ENCODE measurements at regions not wholly inside any gene's neighbourhood (a gene's known extent, or its start where the extent isn't known, plus 50 kb on each side); places are given as distances from the start of the nearest gene placed in this dataset.

DNA sequence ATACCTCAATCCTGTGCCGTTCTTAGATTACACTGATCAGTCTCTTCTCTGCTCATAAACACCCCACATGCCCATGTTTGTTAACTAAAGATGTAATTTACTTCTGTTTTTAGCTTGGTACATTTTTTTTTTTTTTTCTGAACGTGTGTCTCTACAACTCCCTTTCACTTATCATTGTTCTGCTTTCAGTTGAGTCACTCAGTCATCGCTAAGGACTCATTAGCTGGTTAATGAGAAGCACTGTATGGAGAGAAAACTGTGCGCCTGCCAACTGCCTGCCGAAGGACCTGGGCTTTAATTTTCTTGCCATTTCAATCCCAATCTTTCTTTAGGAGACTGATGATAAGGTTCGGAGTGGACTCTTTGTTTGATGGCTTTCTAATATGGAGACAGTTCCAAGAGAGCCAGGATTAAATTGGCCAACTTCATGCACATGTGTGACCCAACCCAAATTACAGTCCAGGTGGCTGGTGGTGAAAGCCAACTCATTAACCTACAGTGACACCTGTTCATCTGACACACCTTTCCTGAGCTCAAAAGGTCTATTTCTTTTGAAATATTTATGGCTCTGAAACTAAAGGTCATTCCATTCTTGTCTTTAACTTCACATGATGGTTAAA, 334.1 kb downstream of the BCKDHB start:
- WGBS, 2 experiments (ENCODE audit: low coverage in 1 of 2, low lambda C conversion rate in 2 of 2, missing lambda C conversion rate in 2 of 2), result 95 to 96% methylated on average over 6 of the region's 6 CpGs

GRCh38 chr6:80439721-80440470, 333.4 kb downstream of the BCKDHB start:
- Histone ChIP-seq H3K4me1 (ENCODE audit: insufficient read depth) (peaks cover 48% of the 10 kb centered on the region), H3K9ac (no peak overlapping the region), H3K4me2 (ENCODE audit: unreplicated experiment) (peak overlapping the region; percentile 58), H3K9me2 (ENCODE audit: insufficient read depth) (no peaks in the 10 kb centered on the region), H3K36me3 (ENCODE audit: low read depth) (no peaks in the 10 kb centered on the region), H3K4me3 (no peak overlapping the region), H3F3A (ENCODE audit: insufficient read depth) (peaks cover 30% of the 10 kb centered on the region), H3K27ac (peak overlapping the region; percentile 83), H3K79me2 (ENCODE audit: insufficient read depth) (no peaks in the 10 kb centered on the region), H3K9me3 (ENCODE audit: low read depth) (no peaks in the 10 kb centered on the region), H2AFZ (peak overlapping the region; percentile 25; the same call in 1 of the 2 replicates), H4K20me1 (ENCODE audit: insufficient read depth) (no peaks in the 10 kb centered on the region), H3K27me3 (replicated peaks; ENCODE audit: insufficient read depth) (no peaks in the 10 kb centered on the region)
- no peak for DNase-seq
- in situ Hi-C loops (cut with MboI), result no loop called here
- TF ChIP-seq EZH2 (IDR thresholded peaks at IDR 0.05; ENCODE audit: insufficient read depth, poor library complexity, severe bottlenecking), result no peak
- TF ChIP-seq EZH2phosphoT487 (IDR thresholded peaks at IDR 0.05; ENCODE audit: insufficient read depth, low read depth), result no peak

More for the DNA sequence above, 334.1 kb downstream of the BCKDHB start:
- H3K4me3 ChIP-seq, result no peak overlapping the region
- TF ChIP-seq EZH2phosphoT487 (IDR thresholded peaks at IDR 0.05; ENCODE audit: insufficient read depth, low read depth), result no peak
- no peak for TF ChIP-seq EZH2 (IDR thresholded peaks at IDR 0.05; ENCODE audit: insufficient read depth, poor library complexity, severe bottlenecking)
- no peak for DNase-seq
- no peaks in the 10 kb centered on the region for H3K27me3 ChIP-seq (replicated peaks; ENCODE audit: insufficient read depth)
- no peak overlapping the region for H3K9ac ChIP-seq
- no peaks in the 10 kb centered on the region for H3K9me2 ChIP-seq (ENCODE audit: insufficient read depth)
- peaks cover 45% of the 10 kb centered on the region for H3K4me1 ChIP-seq (ENCODE audit: insufficient read depth)
- in situ Hi-C loops (cut with MboI), result no loop called here
- no peaks in the 10 kb centered on the region for H3K9me3 ChIP-seq (ENCODE audit: low read depth)
- H2AFZ ChIP-seq, result no peak overlapping the region
- peaks cover 30% of the 10 kb centered on the region for H3F3A ChIP-seq (ENCODE audit: insufficient read depth)
- H3K4me2 ChIP-seq (ENCODE audit: unreplicated experiment), result no peak overlapping the region
- H4K20me1 ChIP-seq (ENCODE audit: insufficient read depth), result no peaks in the 10 kb centered on the region
- no peaks in the 10 kb centered on the region for H3K36me3 ChIP-seq (ENCODE audit: low read depth)
- H3K27ac ChIP-seq, result no peak overlapping the region
- H3K79me2 ChIP-seq (ENCODE audit: insufficient read depth), result no peaks in the 10 kb centered on the region

DNA sequence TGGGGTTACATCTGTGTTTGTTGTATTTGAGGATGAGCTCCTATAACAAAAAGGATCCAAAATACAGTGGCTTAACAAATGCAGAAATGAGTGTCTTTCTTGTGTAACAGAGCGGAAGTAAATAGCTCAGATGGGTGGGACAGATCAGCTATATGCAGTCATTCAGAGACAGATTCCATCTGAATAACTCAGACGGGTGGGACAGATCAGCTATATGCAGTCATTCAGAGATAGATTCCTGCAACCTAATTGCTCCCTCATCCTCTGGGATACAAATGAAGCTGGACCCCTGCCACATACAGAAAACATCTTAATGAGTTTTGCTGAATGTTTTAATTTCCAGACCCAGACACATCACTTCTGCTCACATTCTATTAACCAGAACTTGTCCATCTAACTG, 332.3 kb downstream of the BCKDHB start:
- DNase-seq, result peak; percentile 95
- no peak overlapping the region for H2AFZ ChIP-seq
- no peak overlapping the region for H3K9ac ChIP-seq
- no peaks in the 10 kb centered on the region for H3K9me3 ChIP-seq (ENCODE audit: low read depth)
- in situ Hi-C loops (cut with MboI), result no loop called here
- H3K4me1 ChIP-seq (ENCODE audit: insufficient read depth), result peaks cover 57% of the 10 kb centered on the region
- TF ChIP-seq EZH2phosphoT487 (IDR thresholded peaks at IDR 0.05; ENCODE audit: insufficient read depth, low read depth), result no peak
- no peak for TF ChIP-seq EZH2 (IDR thresholded peaks at IDR 0.05; ENCODE audit: insufficient read depth, poor library complexity, severe bottlenecking)
- H4K20me1 ChIP-seq (ENCODE audit: insufficient read depth), result no peaks in the 10 kb centered on the region
- no peaks in the 10 kb centered on the region for H3K27me3 ChIP-seq (replicated peaks; ENCODE audit: insufficient read depth)
- no peaks in the 10 kb centered on the region for H3K9me2 ChIP-seq (ENCODE audit: insufficient read depth)
- H3K4me2 ChIP-seq (ENCODE audit: unreplicated experiment), result peak overlapping the region; percentile 58
- H3K36me3 ChIP-seq (ENCODE audit: low read depth), result no peaks in the 10 kb centered on the region
- 3 to 6% methylated on average over 2 of the region's 2 CpGs for WGBS, 2 experiments (ENCODE audit: low coverage in 1 of 2, low lambda C conversion rate in 2 of 2, missing lambda C conversion rate in 2 of 2)
- H3K79me2 ChIP-seq (ENCODE audit: insufficient read depth), result no peaks in the 10 kb centered on the region
- peak overlapping the region; percentile 83 for H3K27ac ChIP-seq
- H3K4me3 ChIP-seq, result no peak overlapping the region
- peaks cover 30% of the 10 kb centered on the region for H3F3A ChIP-seq (ENCODE audit: insufficient read depth)

DNA sequence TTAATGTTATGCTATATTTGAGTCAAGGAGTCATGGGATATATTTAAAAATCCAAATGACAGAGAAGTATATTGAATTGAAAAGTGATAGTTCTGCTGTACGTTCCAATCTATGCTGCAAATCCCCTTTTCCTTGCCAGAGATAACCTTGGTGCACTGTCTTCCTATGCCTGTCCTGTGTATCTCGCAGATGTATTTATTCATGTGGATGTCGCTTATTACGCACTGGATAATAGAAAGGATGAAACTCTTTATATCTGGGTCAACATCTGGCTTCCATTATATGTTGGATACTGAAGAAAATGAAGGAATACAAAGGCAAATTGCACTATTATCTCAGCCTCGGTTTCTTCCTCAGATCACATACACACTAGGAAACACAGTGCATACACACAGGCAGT, 331.3 kb downstream of the BCKDHB start:
- Histone ChIP-seq H3K27ac (peak overlapping the region; percentile 83), H3K9me3 (ENCODE audit: low read depth) (no peaks in the 10 kb centered on the region), H3K4me3 (peak overlapping the region; percentile 1; the same call in 1 of the 2 replicates), H3K9ac (peak overlapping the region; percentile 5; the same call in 1 of the 2 replicates), H3K9me2 (ENCODE audit: insufficient read depth) (no peaks in the 10 kb centered on the region), H2AFZ (peak overlapping the region; percentile 20; the same call in 1 of the 2 replicates), H4K20me1 (ENCODE audit: insufficient read depth) (no peaks in the 10 kb centered on the region), H3K4me1 (ENCODE audit: insufficient read depth) (peaks cover 57% of the 10 kb centered on the region), H3K79me2 (ENCODE audit: insufficient read depth) (no peaks in the 10 kb centered on the region), H3F3A (ENCODE audit: insufficient read depth) (peaks cover 30% of the 10 kb centered on the region), H3K4me2 (ENCODE audit: unreplicated experiment) (peak overlapping the region; percentile 58), H3K36me3 (ENCODE audit: low read depth) (no peaks in the 10 kb centered on the region), H3K27me3 (replicated peaks; ENCODE audit: insufficient read depth) (no peaks in the 10 kb centered on the region)
- TF ChIP-seq EZH2phosphoT487 (IDR thresholded peaks at IDR 0.05; ENCODE audit: insufficient read depth, low read depth), result no peak
- no peak for TF ChIP-seq EZH2 (IDR thresholded peaks at IDR 0.05; ENCODE audit: insufficient read depth, poor library complexity, severe bottlenecking)
- DNase-seq, result peak; percentile 18
- 34 to 42% methylated on average over 5 of the region's 5 CpGs for WGBS, 2 experiments (ENCODE audit: low coverage in 1 of 2, low lambda C conversion rate in 2 of 2, missing lambda C conversion rate in 2 of 2)
- in situ Hi-C loops (cut with MboI), result no loop called here

All from GM23248 (cell line).